HG02623 (cell line): ENCODE measurements at regions not wholly inside any gene's neighbourhood (a gene's known extent, or its start where the extent isn't known, plus 50 kb on each side); places are given as distances from the start of the nearest gene placed in this dataset.

Source experiments
- ATAC-seq: cut with Tn5 transposase; IDR thresholded peaks from one replicate; pipeline ENCODE4 v1.9.1; 2021; ENCODE audit warnings: moderate library complexity; ENCODE audit not compliant: unreplicated experiment

DNA sequence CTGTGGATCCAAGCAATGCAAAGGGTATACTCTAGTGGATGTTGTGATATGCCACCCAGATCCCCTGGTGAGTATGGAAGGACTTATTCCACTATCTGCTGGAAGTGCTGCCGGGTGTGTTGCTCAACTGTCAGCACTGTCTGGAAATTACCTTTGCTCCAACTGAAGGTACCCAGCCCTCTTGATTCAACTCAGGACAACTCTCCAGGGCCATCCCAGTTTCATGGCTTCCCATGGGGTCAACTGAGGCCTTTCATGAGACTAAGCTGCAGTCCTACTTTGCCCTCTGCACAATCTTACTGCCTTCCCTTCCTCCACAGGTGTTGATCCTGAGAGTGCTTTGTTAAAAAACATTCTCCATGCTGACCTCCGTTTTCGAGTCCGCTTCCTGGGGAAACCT lies 99.8 kb downstream of the SPRY1 start:
- ATAC-seq, result no peak

DNA sequence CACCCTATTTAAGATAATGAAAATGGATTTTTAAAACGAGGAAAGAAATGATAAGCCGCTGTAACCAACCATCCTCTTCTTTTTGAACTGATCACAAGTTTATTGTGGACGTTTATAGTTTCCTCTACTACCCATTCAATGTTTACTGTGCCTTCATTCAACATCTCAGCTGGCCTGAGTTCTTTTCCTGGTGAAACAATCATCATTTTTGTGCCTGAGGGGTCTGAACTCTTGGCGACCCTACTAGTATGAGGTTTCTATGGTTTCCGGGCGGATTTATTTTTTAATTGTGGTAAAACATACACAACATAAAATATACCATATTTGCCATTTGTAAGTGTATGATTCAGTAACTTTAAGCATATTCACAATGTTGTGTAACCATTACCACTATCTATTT lies 100.7 kb downstream of the SPRY1 start:
- no peak for ATAC-seq

GRCh38 chr4:123501733-123502132 lies 105.1 kb downstream of the SPRY1 start:
- ATAC-seq, result no peak

DNA sequence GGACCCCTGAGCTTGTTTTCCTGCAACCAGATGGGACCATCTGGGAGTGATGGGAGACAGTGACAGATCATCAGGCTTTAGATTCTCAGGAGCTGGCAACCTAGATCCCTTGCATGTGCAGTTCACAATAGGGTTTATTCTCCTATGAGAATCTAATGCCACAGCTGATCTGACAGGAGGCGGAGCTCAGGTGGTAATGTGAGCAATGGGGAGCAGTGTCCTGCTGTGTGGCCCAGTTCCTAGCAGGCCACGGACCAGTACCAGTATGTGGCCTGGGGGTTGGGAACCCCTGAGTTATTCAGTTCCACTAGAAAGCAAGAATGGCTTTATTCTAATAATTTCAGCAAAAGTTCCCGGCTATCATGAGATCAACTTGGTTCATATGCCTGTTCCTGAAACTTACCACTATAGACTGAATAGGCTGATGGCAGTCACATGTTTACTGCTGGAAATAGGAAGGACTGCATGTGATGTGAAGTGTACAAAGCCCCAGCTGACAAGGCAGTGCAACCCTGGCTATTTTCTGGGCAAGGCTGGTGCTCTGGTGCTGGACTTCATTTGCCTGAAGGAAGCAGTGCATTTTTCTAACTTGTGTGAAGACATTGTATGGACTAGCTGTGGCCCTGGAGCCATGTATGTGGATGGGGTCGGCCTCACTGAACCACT lies 107.2 kb downstream of the SPRY1 start:
- ATAC-seq, result no peak

DNA sequence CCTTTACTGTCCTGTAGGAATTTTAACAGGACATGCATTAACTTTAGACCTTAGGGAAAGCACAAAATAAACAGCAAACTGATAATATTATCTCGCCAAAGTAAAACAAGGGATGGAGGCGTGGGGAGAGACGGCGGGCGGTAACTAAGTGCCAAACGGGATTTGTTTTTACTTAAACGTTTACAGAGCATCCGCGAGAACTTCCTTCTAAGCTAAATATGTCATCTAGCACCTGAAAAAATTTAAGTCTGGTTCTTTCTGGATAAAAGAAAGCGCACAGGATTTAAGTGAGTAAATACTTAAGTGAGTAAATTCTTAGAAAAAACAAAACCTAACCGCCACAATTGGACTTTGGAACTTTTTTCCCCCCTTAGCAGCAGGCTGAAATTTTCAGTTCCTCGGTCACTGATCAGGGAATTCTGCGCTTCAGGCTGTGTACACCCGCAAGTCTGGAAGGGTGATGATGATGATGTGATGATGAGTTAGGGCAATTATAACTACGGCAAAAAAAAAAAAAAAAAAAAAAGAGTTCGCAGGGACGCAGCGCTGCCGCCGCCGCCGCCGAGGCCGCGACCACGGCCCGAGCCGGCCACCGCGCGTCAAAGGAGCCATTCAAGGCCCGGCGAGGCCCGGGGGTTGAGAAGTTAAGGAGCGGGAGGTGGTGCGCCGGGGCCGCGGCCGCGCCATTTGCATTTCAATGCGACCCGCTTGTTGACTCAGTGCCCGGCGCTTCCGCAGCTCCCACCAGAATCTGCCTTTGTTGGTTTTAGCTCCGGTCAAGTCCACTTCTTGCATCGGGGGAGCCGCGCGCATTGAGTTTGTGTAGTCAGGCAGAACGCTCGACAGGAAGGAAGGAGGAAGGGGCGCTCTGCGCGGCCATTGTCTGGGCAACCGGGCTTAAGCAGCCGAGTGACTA lies 108.8 kb downstream of the SPRY1 start:
- peak; percentile 52 for ATAC-seq

DNA sequence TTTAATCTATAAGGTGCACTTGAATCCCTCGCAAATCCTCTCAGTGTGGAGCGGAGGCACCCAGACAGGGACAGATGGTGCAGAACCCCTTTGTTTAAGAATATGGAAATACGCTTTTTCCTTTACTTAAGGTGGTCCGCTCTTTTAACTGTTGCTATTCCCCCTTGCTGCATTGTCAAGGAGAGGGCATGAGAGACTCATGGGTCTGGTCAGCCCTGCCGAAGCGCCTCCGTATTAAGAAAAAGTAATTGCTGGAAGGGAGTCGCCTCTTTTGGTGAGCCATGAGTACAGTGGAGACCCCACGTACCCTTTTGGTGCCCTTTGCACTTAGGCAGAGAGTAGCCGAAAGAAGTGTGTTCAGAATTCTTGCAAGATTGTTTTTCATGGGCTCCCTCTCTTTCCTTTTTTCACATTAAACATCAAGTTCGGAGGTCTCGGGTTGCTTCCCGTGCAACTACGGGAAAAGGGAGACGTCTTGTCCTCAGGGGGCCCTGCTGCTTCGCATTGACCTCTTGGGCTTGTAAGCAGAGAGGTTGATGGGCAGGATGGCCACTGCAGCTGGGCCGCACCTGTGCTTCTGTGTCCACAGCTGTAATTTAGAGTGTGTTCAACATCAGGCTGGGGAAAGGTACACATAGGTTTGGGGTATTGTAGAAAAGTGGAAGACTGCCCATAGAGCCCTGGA lies 109.6 kb downstream of the SPRY1 start:
- ATAC-seq, result no peak

DNA sequence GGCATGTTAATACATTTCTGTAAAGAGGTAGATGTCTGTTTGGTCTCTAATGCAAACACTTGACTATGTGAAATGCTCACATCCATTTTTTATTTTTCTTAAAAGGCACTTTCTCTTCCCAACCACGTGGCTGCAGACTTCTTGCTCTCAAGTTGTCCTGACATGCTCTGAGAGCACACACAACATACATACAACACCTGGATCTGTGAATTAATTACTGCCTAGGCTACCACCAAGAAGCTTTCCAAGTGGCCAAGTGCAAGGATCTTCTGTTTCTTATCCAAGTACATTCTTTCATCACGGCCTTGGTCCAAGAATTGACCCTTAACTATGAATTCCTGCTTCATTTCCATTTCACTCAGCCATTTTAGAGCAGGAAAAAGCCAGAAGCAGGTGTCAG lies 110.8 kb downstream of the SPRY1 start:
- ATAC-seq, result no peak

DNA sequence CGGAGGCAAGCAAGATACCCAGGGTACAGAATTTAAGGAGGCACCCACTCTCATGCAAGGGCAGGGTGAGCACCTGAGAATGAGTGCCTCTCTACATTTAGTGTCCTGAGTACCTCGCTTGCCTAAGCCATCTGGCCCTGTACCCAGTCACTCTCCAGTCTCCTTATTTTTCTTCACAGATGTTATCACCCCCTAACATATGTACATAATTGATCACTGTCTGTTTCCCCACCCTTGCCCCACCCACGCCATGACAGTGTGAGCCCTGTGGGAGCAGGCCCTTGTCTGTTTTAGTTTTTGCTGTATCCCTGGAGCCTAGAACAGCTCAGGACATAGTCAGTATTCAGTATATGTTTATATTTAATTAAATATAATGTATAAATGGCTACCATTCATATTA lies 113.6 kb downstream of the SPRY1 start:
- ATAC-seq, result no peak

GRCh38 chr4:123510659-123511058 lies 114.1 kb downstream of the SPRY1 start:
- no peak for ATAC-seq

GRCh38 chr4:123516576-123516975 lies 120.0 kb downstream of the SPRY1 start:
- no peak for ATAC-seq

GRCh38 chr4:123517176-123517575 lies 120.6 kb downstream of the SPRY1 start:
- no peak for ATAC-seq

GRCh38 chr4:123517971-123518370 lies 121.4 kb downstream of the SPRY1 start:
- no peak for ATAC-seq

- no peak for ATAC-seq
Observed at GRCh38 chr4:123520325-123520724, 123.7 kb downstream of the SPRY1 start.

DNA sequence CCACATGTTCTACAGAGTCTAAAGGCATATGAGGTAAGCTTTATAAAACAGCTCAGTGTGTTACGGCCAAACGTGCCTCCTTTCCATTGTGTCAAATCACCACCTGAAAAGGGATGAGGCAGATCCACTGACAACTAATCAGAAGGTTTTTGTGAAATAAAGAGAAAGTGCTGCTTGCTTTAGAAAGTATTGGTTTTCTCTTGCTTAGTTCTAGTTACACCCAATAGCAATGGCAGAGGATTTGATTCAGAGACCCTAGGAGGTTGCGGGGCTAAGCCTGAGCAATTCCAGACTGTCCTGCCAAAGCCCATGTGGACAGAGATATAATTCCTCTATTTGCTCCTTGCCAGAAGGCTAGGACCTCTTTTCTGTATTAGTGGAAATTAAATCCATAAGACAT lies 125.5 kb downstream of the SPRY1 start:
- ATAC-seq, result no peak

- no peak for ATAC-seq
Observed at GRCh38 chr4:123522646-123523045, 126.1 kb downstream of the SPRY1 start.

GRCh38 chr4:123524958-123525628 lies 128.5 kb downstream of the SPRY1 start:
- ATAC-seq, result no peak

DNA sequence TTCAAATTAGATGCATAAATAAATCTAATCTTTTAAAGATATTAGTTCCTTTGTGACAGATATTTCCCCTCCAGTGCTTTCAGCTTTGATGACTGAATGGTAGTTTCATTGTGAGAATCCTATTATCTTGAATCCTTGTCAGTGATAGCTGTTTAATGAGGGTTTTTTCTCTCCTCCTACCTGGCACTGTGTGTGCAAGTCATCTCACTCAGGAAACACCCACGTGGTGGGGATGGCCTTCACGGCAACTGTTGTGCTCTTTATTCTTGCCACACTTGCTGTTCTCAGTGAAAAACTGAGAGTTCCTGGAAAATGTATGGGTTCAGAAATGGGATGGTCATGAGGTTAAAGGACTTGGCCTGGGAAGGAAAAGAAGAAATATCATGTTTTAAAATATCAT lies 129.9 kb downstream of the SPRY1 start:
- no peak for ATAC-seq

DNA sequence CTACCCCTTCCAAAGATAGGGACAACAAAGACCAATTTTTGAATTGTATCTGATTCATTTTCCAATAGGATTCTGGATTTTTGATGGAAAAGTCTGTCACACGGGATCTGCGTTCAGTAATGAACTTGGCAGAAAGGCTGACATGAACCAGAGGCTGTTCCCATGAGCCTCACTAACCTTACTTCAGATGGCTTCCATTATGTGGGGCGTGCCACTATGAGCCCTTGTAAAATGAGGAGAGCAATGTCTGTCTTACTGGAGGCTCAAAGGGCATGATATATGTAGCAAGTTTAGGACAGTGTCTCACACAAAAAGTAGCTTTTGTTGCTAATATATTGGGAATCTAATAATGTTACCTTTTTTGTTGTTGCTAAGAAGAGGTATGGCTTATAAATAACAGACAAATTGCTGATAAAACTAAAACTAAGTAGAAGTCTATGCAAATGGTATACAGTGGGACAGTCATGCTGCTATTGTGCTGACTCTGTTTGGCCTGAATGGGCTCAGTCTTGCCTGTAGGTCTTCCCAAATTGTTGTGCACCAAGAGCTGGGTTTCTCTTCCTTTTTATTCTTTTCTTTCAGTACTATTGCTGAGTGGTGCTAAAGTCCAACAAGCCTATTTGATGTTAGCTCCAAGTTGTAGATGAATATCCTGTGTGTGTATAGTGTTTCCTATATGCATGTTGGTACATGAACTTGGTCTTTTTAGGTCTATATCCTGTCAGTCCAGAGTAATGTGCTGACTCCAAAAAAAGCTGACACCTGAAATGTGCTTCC lies 132.1 kb downstream of the SPRY1 start:
- ATAC-seq, result no peak

GRCh38 chr4:123529278-123529568 lies 132.6 kb downstream of the SPRY1 start:
- ATAC-seq, result no peak

- ATAC-seq, result no peak
Observed at GRCh38 chr4:123530357-123530756, 133.8 kb downstream of the SPRY1 start.
